ENCODE measurements at regions not wholly inside any gene's neighbourhood (a gene's known extent, or its start where the extent isn't known, plus 50 kb on each side); places are given as distances from the start of the nearest gene placed in this dataset.

DNA sequence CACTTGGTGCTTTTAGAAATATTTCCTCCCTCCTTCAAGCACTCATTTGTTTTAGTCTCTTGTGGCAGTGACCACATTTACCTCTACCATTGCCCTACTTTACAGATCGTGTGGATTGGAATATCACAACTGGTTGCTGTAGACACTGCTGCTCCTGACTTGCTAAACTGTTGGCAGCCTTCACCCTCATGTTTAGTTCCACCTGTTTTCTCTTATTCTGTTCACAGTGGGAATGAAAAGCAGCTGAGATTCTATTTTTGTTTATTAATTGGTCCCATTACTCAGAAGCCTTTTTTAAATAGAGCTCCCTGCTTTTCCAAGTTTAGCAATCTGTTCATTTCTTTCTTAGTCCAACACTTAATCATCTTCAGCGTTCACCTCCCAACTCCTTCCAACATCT lies 308.9 kb downstream of the RWDD3 start:
- TF ChIP-seq ZNF133 (tag by site-specific recombination; IDR thresholded peaks at IDR 0.05) (no peak), KLF16 (tag by site-specific recombination; IDR thresholded peaks at IDR 0.05) (no peak), CTCF (tag by site-specific recombination; IDR thresholded peaks at IDR 0.05) (no peak), ZNF140 (tag by site-specific recombination; IDR thresholded peaks at IDR 0.05) (no peak), ZBTB7A (tag by site-specific recombination; IDR thresholded peaks at IDR 0.05; ENCODE audit: low read depth) (no peak), ZNF549 (tag by site-specific recombination; IDR thresholded peaks at IDR 0.05) (no peak)

All from HEK293 (cell line).